Activated T-cell treated with anti-CD3 and anti-CD28 coated beads, Interleukin-2, amount 50 U/mL, for 24 hours (primary cell): ENCODE measurements at regions not wholly inside any gene's neighbourhood (a gene's known extent, or its start where the extent isn't known, plus 50 kb on each side); places are given as distances from the start of the nearest gene placed in this dataset.
"Not testable (repeated sequence)": the region's sequence is repeated elsewhere in the genome, so short reads cannot be mapped to it uniquely, and the experiment has no call there.

ENCODE experiments used
- DNase-seq: peaks from one replicate; pipeline ENCODE4 v3.0.0-alpha.2; 2020
- H3K27ac Mint-ChIP-seq: 2 replicates; pipeline ENCODE4 v1.8.0; 2020; ENCODE audit warnings: mild to moderate bottlenecking, mixed read lengths
- H3K27me3 Mint-ChIP-seq: 2 replicates; pipeline ENCODE4 v1.8.0; 2020; ENCODE audit warnings: mixed read lengths
- H3K36me3 Mint-ChIP-seq: 2 replicates; pipeline ENCODE4 v1.8.0; 2020; ENCODE audit warnings: low read depth, mixed read lengths
- H3K4me1 Mint-ChIP-seq: 2 replicates; pipeline ENCODE4 v1.8.0; 2020; ENCODE audit warnings: low read depth, mixed read lengths
- H3K4me3 Mint-ChIP-seq: 2 replicates; pipeline ENCODE4 v1.8.0; 2020; ENCODE audit warnings: mild to moderate bottlenecking, moderate library complexity, mixed read lengths
- H3K9me3 Mint-ChIP-seq: 2 replicates; pipeline ENCODE4 v1.8.0; 2020; ENCODE audit warnings: mixed read lengths

GRCh38 chr9:117649126-117649525, 55.1 kb upstream of the TLR4 start:
- H3K27me3 Mint-ChIP-seq, result peaks cover 21% of the 10 kb centered on the region
- H3K27ac Mint-ChIP-seq, result no peak overlapping the region
- H3K4me1 Mint-ChIP-seq, result peaks cover 3% of the 10 kb centered on the region
- no peaks in the 10 kb centered on the region for H3K36me3 Mint-ChIP-seq
- no peaks in the 10 kb centered on the region for H3K9me3 Mint-ChIP-seq
- DNase-seq, result no peak
- H3K4me3 Mint-ChIP-seq, result no peak overlapping the region

GRCh38 chr9:117644932-117645636, 59.1 kb upstream of the TLR4 start:
- peaks cover 46% of the 10 kb centered on the region for H3K27me3 Mint-ChIP-seq
- no peak overlapping the region for H3K27ac Mint-ChIP-seq
- no peak for DNase-seq
- no peaks in the 10 kb centered on the region for H3K36me3 Mint-ChIP-seq
- H3K4me3 Mint-ChIP-seq, result no peak overlapping the region
- H3K4me1 Mint-ChIP-seq, result peaks cover 3% of the 10 kb centered on the region
- H3K9me3 Mint-ChIP-seq, result no peaks in the 10 kb centered on the region

- Mint-ChIP-seq H3K4me1 (peaks cover 3% of the 10 kb centered on the region), H3K36me3 (no peaks in the 10 kb centered on the region), H3K4me3 (no peak overlapping the region), H3K27ac (no peak overlapping the region), H3K27me3 (peaks cover 46% of the 10 kb centered on the region), H3K9me3 (no peaks in the 10 kb centered on the region)
- DNase-seq, result peak; percentile 61
Measured at GRCh38 chr9:117644133-117644931, 59.9 kb upstream of the TLR4 start.

GRCh38 chr9:117643288-117643654, 60.9 kb upstream of the TLR4 start:
- H3K36me3 Mint-ChIP-seq, result no peaks in the 10 kb centered on the region
- H3K27ac Mint-ChIP-seq, result no peak overlapping the region
- H3K9me3 Mint-ChIP-seq, result no peaks in the 10 kb centered on the region
- peaks cover 46% of the 10 kb centered on the region for H3K27me3 Mint-ChIP-seq
- H3K4me3 Mint-ChIP-seq, result no peak overlapping the region
- no peak for DNase-seq
- H3K4me1 Mint-ChIP-seq, result peaks cover 3% of the 10 kb centered on the region

- H3K4me1 Mint-ChIP-seq, H3K36me3 Mint-ChIP-seq, DNase-seq, H3K4me3 Mint-ChIP-seq, H3K27ac Mint-ChIP-seq, H3K9me3 Mint-ChIP-seq: not testable (repeated sequence)
- peaks cover 40% of the 10 kb centered on the region for H3K27me3 Mint-ChIP-seq
Measured at GRCh38 chr9:117642571-117643287, 61.5 kb upstream of the TLR4 start.

GRCh38 chr9:117636681-117637080, 67.5 kb upstream of the TLR4 start:
- Mint-ChIP-seq H3K27me3 (peaks cover 7% of the 10 kb centered on the region), H3K9me3 (no peaks in the 10 kb centered on the region), H3K4me1 (no peaks in the 10 kb centered on the region), H3K4me3 (no peak overlapping the region), H3K36me3 (no peaks in the 10 kb centered on the region), H3K27ac (no peak overlapping the region)
- DNase-seq, result no peak

GRCh38 chr9:117625154-117625553, 79.0 kb upstream of the TLR4 start:
- no peak for DNase-seq
- H3K36me3 Mint-ChIP-seq, result no peaks in the 10 kb centered on the region
- no peaks in the 10 kb centered on the region for H3K4me1 Mint-ChIP-seq
- H3K27ac Mint-ChIP-seq, result no peak overlapping the region
- no peaks in the 10 kb centered on the region for H3K27me3 Mint-ChIP-seq
- peaks cover 26% of the 10 kb centered on the region for H3K9me3 Mint-ChIP-seq
- H3K4me3 Mint-ChIP-seq, result no peak overlapping the region

- H3K4me3 Mint-ChIP-seq, result no peak overlapping the region
- no peak overlapping the region for H3K27ac Mint-ChIP-seq
- no peaks in the 10 kb centered on the region for H3K4me1 Mint-ChIP-seq
- no peaks in the 10 kb centered on the region for H3K36me3 Mint-ChIP-seq
- peaks cover 29% of the 10 kb centered on the region for H3K9me3 Mint-ChIP-seq
- DNase-seq, result no peak
- H3K27me3 Mint-ChIP-seq, result no peaks in the 10 kb centered on the region
Measured at GRCh38 chr9:117624106-117624505, 80.1 kb upstream of the TLR4 start.

- no peak for DNase-seq
- no peaks in the 10 kb centered on the region for H3K36me3 Mint-ChIP-seq
- H3K27ac Mint-ChIP-seq, result no peak overlapping the region
- no peaks in the 10 kb centered on the region for H3K4me1 Mint-ChIP-seq
- H3K9me3 Mint-ChIP-seq, result peaks cover 33% of the 10 kb centered on the region
- H3K27me3 Mint-ChIP-seq, result no peaks in the 10 kb centered on the region
- H3K4me3 Mint-ChIP-seq, result no peak overlapping the region
Measured at GRCh38 chr9:117622347-117622746, 81.9 kb upstream of the TLR4 start.

- peaks cover 9% of the 10 kb centered on the region for H3K9me3 Mint-ChIP-seq
- no peaks in the 10 kb centered on the region for H3K27me3 Mint-ChIP-seq
- DNase-seq, result no peak
- H3K4me3 Mint-ChIP-seq, result no peak overlapping the region
- H3K27ac Mint-ChIP-seq, result no peak overlapping the region
- H3K36me3 Mint-ChIP-seq, result no peaks in the 10 kb centered on the region
- no peaks in the 10 kb centered on the region for H3K4me1 Mint-ChIP-seq
Measured at GRCh38 chr9:117616431-117616831, 87.8 kb upstream of the TLR4 start.

- H3K27me3 Mint-ChIP-seq, result no peaks in the 10 kb centered on the region
- H3K9me3 Mint-ChIP-seq, result peaks cover 8% of the 10 kb centered on the region
- H3K27ac Mint-ChIP-seq, result no peak overlapping the region
- H3K4me3 Mint-ChIP-seq, result no peak overlapping the region
- H3K4me1 Mint-ChIP-seq, result no peaks in the 10 kb centered on the region
- H3K36me3 Mint-ChIP-seq, result no peaks in the 10 kb centered on the region
- DNase-seq, result no peak
Measured at GRCh38 chr9:117612317-117612716, 91.9 kb upstream of the TLR4 start.

- H3K9me3 Mint-ChIP-seq, result peaks cover 13% of the 10 kb centered on the region
- H3K27ac Mint-ChIP-seq, result no peak overlapping the region
- H3K36me3 Mint-ChIP-seq, result no peaks in the 10 kb centered on the region
- no peaks in the 10 kb centered on the region for H3K4me1 Mint-ChIP-seq
- H3K27me3 Mint-ChIP-seq, result no peaks in the 10 kb centered on the region
- H3K4me3 Mint-ChIP-seq, result no peak overlapping the region
- no peak for DNase-seq
Measured at GRCh38 chr9:117597977-117598376, 106.2 kb upstream of the TLR4 start.

- peaks cover 13% of the 10 kb centered on the region for H3K9me3 Mint-ChIP-seq
- no peaks in the 10 kb centered on the region for H3K4me1 Mint-ChIP-seq
- no peak for DNase-seq
- no peak overlapping the region for H3K27ac Mint-ChIP-seq
- H3K27me3 Mint-ChIP-seq, result no peaks in the 10 kb centered on the region
- no peaks in the 10 kb centered on the region for H3K36me3 Mint-ChIP-seq
- no peak overlapping the region for H3K4me3 Mint-ChIP-seq
Measured at GRCh38 chr9:117596678-117597077, 107.5 kb upstream of the TLR4 start.

- Mint-ChIP-seq H3K27me3 (no peaks in the 10 kb centered on the region), H3K9me3 (peaks cover 10% of the 10 kb centered on the region), H3K4me1 (no peaks in the 10 kb centered on the region), H3K36me3 (no peaks in the 10 kb centered on the region), H3K27ac (no peak overlapping the region), H3K4me3 (no peak overlapping the region)
- DNase-seq, result no peak
Measured at GRCh38 chr9:117595650-117596049, 108.6 kb upstream of the TLR4 start.

GRCh38 chr9:117587263-117587662, 116.9 kb upstream of the TLR4 start:
- H3K9me3 Mint-ChIP-seq, result peaks cover 3% of the 10 kb centered on the region
- no peaks in the 10 kb centered on the region for H3K4me1 Mint-ChIP-seq
- no peaks in the 10 kb centered on the region for H3K27me3 Mint-ChIP-seq
- DNase-seq, result no peak
- H3K4me3 Mint-ChIP-seq, result no peak overlapping the region
- no peak overlapping the region for H3K27ac Mint-ChIP-seq
- no peaks in the 10 kb centered on the region for H3K36me3 Mint-ChIP-seq
